H1 (cell line): ENCODE measurements at regions not wholly inside any gene's neighbourhood (a gene's known extent, or its start where the extent isn't known, plus 50 kb on each side); places are given as distances from the start of the nearest gene placed in this dataset.
"Not testable (repeated sequence)": the region's sequence is repeated elsewhere in the genome, so short reads cannot be mapped to it uniquely, and the experiment has no call there.

Experiments
- CEBPB ChIP-seq: IDR thresholded peaks from 2 replicates; pipeline ENCODE4 v1.6.1; 2012; ENCODE audit warnings: low read depth, low read length
- CTCF ChIP-seq, 3 experiments: IDR thresholded peaks; 1 replicate in 2 of 3; 2 replicates in 1 of 3; pipeline versions ENCODE4 v1.5.1 to v1.6.1; 2011; ENCODE audit warnings: low read length in 3 of 3, mild to moderate bottlenecking in 3 of 3, inconsistent platforms in 2 of 3, low read depth in 1 of 3, moderate library complexity in 1 of 3; ENCODE audit not compliant: insufficient read depth in 1 of 3; ENCODE audit errors: control extremely low read depth in 1 of 3

- not testable (repeated sequence) for TF ChIP-seq CTCF (IDR thresholded peaks at IDR 0.05; ENCODE audit: control extremely low read depth in 1 of 3, insufficient read depth in 1 of 3, low read depth in 1 of 3, low read length in 3 of 3); CEBPB
Measured at GRCh38 chr1:148261684-148262083, 109.6 kb upstream of the NBPF11 start.
